AG09319 (cell line): ENCODE measurements at regions not wholly inside any gene's neighbourhood (a gene's known extent, or its start where the extent isn't known, plus 50 kb on each side); places are given as distances from the start of the nearest gene placed in this dataset.

Experiments used
- DNase-seq: peaks from one replicate; pipeline ENCODE4 v3.0.0-alpha.2; 2010; ENCODE audit warnings: low read depth; ENCODE audit errors: extremely low read depth
- TF ChIP-seq, protein P1 (sequence below): IDR thresholded peaks from 2 replicates; pipeline ENCODE4 v1.5.1; 2011; ENCODE audit warnings: low read depth, mild to moderate bottlenecking, inconsistent platforms, low read length, moderate library complexity

DNA sequence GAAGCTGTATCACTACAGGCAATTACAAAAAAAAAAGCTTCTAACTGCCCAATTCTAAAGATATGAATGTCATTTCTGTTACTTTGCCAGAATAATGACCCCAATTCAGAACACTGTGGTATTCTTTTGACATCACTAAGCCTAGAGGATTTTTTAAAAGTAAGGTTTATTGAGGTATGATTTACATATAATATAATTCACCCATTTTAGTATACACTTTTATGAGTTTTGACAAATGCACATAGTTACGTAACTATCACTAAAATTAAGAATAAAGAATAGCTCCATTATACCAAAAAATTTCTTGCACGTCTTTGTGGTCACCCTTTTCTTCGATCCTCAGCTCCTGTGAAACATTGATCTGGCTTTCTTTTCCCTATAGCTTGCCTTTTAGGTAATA, 74.0 kb upstream of the PLSCR5 start:
- DNase-seq: no peak
- TF ChIP-seq, protein P1, sequence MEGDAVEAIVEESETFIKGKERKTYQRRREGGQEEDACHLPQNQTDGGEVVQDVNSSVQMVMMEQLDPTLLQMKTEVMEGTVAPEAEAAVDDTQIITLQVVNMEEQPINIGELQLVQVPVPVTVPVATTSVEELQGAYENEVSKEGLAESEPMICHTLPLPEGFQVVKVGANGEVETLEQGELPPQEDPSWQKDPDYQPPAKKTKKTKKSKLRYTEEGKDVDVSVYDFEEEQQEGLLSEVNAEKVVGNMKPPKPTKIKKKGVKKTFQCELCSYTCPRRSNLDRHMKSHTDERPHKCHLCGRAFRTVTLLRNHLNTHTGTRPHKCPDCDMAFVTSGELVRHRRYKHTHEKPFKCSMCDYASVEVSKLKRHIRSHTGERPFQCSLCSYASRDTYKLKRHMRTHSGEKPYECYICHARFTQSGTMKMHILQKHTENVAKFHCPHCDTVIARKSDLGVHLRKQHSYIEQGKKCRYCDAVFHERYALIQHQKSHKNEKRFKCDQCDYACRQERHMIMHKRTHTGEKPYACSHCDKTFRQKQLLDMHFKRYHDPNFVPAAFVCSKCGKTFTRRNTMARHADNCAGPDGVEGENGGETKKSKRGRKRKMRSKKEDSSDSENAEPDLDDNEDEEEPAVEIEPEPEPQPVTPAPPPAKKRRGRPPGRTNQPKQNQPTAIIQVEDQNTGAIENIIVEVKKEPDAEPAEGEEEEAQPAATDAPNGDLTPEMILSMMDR: no peak

DNA sequence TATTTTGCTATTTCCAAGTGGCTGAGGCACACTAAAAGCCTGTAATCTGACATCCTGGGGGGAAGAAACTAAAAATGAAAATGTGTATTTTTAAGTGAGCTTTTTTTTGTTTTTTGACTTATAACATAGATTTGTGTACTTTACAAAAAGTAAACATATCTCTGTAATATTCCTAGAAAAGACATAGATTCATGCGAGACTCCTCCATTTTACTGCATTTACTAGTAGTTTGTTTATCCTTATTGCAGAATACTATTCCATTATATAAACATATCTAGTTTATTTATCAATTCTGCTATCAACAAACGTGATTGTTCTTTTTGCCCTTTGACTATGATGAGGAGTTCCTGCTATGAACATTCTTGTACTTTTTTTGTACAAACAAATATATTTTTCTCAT, 67.8 kb upstream of the PLSCR5 start:
- DNase-seq: no peak
- TF ChIP-seq, protein P1: no peak

DNA sequence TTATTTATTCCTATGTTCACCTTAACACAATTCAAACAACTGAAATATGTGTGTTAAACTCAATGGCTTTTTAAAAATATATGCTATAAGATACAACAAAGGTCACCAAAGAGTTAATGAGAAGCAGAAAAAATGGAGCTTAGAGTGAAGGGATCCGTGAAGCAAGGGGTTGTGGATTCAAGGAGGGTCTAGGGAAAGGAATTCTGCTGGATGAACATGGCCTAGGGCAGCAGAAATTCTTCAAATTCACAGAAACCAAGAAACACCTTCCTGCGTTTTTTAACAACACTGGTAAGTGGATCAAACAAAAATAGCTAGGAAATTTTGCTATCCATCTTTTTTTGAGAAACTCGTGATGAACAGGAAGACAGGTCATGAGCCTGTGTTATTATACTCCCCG, 59.3 kb upstream of the PLSCR5 start:
- TF ChIP-seq, protein P1: no peak

DNA sequence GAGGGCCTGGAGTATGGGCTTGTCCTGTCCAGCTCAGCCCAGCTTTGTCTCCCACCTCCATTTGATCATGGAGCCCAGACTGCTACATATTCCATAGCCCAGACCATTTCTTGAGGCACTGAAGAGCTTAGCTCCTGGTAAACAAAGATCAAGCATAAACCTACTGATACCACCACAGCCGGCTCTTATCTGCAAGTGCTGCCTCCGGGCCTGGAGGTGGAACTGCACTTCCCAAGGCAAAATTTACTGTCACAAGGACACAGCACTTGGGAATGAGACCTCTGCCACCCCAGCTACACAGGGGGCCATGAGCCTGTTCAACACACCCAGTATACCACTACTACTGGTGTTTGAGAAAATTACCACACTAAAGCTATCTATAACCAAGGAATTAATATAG, 53.7 kb upstream of the PLSCR5 start:
- no peak for DNase-seq
- TF ChIP-seq, protein P1: no peak

More for the DNA sequence above, 59.3 kb upstream of the PLSCR5 start:
- DNase-seq: no peak

DNA sequence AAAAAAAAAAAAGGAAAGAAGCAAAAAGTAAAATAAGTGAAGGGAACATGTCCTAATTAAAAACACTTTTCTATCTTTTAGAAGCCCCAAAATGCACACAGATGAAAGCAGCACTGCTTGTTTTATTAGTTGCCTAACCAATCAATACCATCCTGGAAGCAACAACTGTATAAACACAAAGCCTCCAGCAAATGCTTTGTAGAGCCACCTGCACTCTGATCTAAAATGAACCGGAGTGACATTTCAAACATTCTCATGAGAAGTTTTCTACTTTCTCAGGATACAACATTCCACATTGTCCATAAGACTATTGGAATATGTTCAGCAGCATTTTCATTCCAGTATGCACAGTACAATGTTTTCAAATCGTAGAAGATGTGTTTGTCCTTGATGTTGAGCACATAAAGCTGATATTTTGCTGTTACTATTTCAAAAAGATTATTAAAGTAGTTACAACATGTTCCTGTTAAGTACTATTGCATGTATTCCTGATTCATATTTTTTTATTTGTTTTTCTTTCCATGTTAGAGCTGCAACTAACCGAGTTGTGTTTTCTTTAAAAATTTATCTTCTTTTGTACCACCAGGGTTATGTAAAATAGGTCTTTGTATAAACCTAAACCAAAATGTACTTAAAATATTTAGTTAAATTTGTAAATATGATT, 50.3 kb upstream of the PLSCR5 start:
- DNase-seq: no peak

More for the DNA sequence above, 50.3 kb upstream of the PLSCR5 start:
- TF ChIP-seq, protein P1: no peak
